Stimulated activated CD8-positive, alpha-beta memory T cell treated with anti-CD3 and anti-CD28 coated beads, Interleukin-15, amount 100 ng/mL, for 1 hour (primary cell): ENCODE measurements at regions not wholly inside any gene's neighbourhood (a gene's known extent, or its start where the extent isn't known, plus 50 kb on each side); places are given as distances from the start of the nearest gene placed in this dataset.
"Not testable (repeated sequence)": the region's sequence is repeated elsewhere in the genome, so short reads cannot be mapped to it uniquely, and the experiment has no call there.

ENCODE experiments used
- DNase-seq: peaks from one replicate; pipeline ENCODE4 v3.0.0-alpha.2; 2020; ENCODE audit warnings: low read depth

- no peak for DNase-seq
Observed at GRCh38 chr2:17133052-17133671, 385.1 kb downstream of the RAD51AP2 start.

GRCh38 chr2:17130627-17131026, 387.6 kb downstream of the RAD51AP2 start:
- not testable (repeated sequence) for DNase-seq

- DNase-seq = no peak
Observed at GRCh38 chr2:17125989-17126620, 392.1 kb downstream of the RAD51AP2 start.

- DNase-seq = no peak
Observed at GRCh38 chr2:17124575-17125318, 393.5 kb downstream of the RAD51AP2 start.

GRCh38 chr2:17122887-17123501, 395.2 kb downstream of the RAD51AP2 start:
- DNase-seq = no peak

GRCh38 chr2:17115466-17115865, 402.8 kb downstream of the RAD51AP2 start:
- DNase-seq = no peak

GRCh38 chr2:17115042-17115441, 403.2 kb downstream of the RAD51AP2 start:
- no peak for DNase-seq

- DNase-seq = no peak
Observed at GRCh38 chr2:17107871-17108270, 410.4 kb downstream of the RAD51AP2 start.

- DNase-seq = no peak
Observed at GRCh38 chr2:17107151-17107550, 411.1 kb downstream of the RAD51AP2 start.

- DNase-seq = no peak
Observed at GRCh38 chr2:17106418-17106817, 411.8 kb downstream of the RAD51AP2 start.

GRCh38 chr2:17104454-17104853, 413.8 kb downstream of the RAD51AP2 start:
- DNase-seq = no peak

- DNase-seq = no peak
Observed at GRCh38 chr2:17101596-17101995, 416.6 kb downstream of the RAD51AP2 start.

- DNase-seq = no peak
Observed at GRCh38 chr2:17101091-17101490, 417.1 kb downstream of the RAD51AP2 start.

GRCh38 chr2:17095340-17095739, 422.9 kb downstream of the RAD51AP2 start:
- DNase-seq = no peak

GRCh38 chr2:17093712-17094111, 424.5 kb downstream of the RAD51AP2 start:
- DNase-seq = no peak

GRCh38 chr2:17086990-17087389, 421.4 kb upstream of the CYRIA start:
- no peak for DNase-seq

- no peak for DNase-seq
Observed at GRCh38 chr2:17085546-17086202, 420.0 kb upstream of the CYRIA start.

- no peak for DNase-seq
Observed at GRCh38 chr2:17084877-17085276, 419.2 kb upstream of the CYRIA start.

GRCh38 chr2:17083902-17084301, 418.3 kb upstream of the CYRIA start:
- DNase-seq = no peak

- no peak for DNase-seq
Observed at GRCh38 chr2:17079262-17079661, 413.6 kb upstream of the CYRIA start.

GRCh38 chr2:17076533-17076932, 410.9 kb upstream of the CYRIA start:
- no peak for DNase-seq

GRCh38 chr2:17070711-17071110, 405.1 kb upstream of the CYRIA start:
- DNase-seq = no peak
